ENCODE measurements at regions not wholly inside any gene's neighbourhood (a gene's known extent, or its start where the extent isn't known, plus 50 kb on each side); places are given as distances from the start of the nearest gene placed in this dataset.

DNA sequence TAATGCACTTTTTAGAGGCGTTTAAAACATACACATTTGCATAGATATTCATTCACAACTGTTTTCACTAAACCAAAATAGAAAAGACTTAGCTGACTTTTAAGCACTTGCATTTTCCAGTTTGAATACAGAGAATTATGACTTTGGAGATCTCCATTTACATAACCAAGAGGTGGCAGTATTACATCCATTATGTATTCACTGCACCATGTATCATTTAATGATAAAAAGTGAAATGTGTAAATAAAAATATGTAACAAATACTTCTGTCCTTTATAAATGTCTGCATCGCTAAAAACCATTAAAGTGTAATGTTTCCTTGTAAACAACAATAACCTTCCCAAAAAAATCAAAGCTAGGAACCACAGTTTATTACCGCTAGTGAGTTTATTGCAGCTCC lies 413.2 kb downstream of the FGF13 start:
- TF ChIP-seq, protein P1, sequence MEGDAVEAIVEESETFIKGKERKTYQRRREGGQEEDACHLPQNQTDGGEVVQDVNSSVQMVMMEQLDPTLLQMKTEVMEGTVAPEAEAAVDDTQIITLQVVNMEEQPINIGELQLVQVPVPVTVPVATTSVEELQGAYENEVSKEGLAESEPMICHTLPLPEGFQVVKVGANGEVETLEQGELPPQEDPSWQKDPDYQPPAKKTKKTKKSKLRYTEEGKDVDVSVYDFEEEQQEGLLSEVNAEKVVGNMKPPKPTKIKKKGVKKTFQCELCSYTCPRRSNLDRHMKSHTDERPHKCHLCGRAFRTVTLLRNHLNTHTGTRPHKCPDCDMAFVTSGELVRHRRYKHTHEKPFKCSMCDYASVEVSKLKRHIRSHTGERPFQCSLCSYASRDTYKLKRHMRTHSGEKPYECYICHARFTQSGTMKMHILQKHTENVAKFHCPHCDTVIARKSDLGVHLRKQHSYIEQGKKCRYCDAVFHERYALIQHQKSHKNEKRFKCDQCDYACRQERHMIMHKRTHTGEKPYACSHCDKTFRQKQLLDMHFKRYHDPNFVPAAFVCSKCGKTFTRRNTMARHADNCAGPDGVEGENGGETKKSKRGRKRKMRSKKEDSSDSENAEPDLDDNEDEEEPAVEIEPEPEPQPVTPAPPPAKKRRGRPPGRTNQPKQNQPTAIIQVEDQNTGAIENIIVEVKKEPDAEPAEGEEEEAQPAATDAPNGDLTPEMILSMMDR (IDR thresholded peaks at IDR 0.05): no peak
- TF ChIP-seq EZH2 (IDR thresholded peaks at IDR 0.05; ENCODE audit: borderline replicate concordance, insufficient read depth, low read depth, low read length, poor library complexity, severe bottlenecking): no peak
